ENCODE measurements at regions not wholly inside any gene's neighbourhood (a gene's known extent, or its start where the extent isn't known, plus 50 kb on each side); places are given as distances from the start of the nearest gene placed in this dataset.
"Not testable (repeated sequence)": the region's sequence is repeated elsewhere in the genome, so short reads cannot be mapped to it uniquely, and the experiment has no call there.

GRCh38 chr13:65125236-65125635 is 2104.9 kb downstream of the PCDH9 start:
- peak; percentile 3 for DNase-seq

DNA sequence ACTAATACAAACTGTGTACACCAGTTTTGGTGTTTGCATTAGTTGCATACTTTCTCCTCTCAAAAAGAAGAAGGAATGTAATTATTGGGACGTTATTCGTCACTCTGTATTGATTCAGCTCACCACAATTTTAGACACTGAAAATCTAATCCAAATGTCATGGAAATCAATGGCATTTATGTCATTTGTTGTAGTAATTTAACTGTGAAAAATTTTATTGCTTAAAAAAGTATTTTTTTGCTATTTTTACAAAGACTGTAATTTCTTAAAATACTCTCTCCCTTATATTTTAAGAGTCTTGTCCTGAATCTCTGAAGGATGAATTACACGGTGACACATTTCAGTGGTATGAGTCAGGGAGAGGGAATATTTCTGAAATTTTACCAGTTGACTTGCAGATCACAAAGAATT is 2117.6 kb downstream of the PCDH9 start:
- no peak for DNase-seq

- no peak for DNase-seq
Measured at GRCh38 chr13:65112123-65112522, 2118.0 kb downstream of the PCDH9 start.

GRCh38 chr13:65111223-65111622 is 2118.9 kb downstream of the PCDH9 start:
- DNase-seq, result no peak

DNA sequence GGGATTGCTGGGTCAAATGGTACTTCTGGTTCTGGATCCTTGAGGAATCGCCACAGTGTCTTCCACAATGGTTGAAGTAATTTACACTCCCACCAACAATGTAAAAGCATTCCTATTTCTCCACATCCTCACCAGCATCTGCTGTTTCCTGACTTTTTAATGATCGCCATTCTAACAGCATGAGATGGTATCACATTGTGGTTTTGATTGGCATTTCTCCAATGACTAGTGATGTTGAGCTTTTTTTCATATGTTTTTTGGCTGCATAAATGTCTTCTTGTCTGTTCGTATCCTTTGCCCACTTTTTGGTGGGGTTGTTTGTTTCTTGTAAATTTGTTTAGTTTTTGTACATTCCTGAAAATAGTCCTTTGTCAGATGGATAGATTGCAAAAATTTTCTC is 2125.7 kb downstream of the PCDH9 start:
- DNase-seq, result not testable (repeated sequence)

GRCh38 chr13:65103351-65103750 is 2126.8 kb downstream of the PCDH9 start:
- no peak for DNase-seq

DNA sequence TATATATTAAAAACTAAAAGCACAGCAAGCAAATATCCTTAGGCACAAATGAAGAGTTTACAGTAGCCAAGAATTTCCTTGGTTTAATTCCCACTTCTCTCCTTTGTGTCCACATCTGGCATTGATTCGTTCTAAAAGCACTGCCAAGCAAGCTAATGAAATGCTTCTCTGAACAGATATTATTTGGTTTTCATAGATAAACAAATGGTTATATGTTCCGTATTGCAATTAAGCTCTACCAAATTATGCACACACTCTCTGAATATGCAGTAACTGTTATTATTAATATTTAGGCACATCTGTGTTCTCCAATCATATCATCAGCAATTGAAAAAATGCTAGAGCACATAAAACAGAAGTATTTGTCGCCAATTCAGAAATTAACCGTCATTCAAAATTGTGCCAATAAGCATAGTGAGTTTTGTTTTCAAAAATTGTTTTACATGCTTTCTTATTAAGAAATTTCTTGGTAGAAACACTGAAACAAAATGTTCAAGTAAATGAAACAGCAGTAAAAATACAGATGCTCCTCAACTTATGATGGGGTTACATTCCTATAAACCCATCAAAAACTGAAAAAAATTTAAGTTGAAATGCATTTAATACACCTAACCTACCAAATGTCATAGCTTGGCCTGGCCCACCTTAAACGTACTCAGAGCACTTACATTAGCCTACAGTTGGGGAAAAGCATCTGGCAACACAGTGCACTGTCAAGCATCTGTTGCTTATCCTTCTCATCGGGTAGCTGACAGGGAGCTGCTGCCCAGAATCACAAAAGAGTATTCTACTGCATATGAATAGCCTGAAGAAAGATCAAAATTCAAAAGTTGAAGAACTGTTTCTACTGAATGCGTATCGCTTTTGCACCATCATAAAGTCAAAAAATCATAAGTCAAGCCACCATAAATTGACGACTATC is 2134.7 kb downstream of the PCDH9 start:
- DNase-seq, result peak; percentile 82

DNA sequence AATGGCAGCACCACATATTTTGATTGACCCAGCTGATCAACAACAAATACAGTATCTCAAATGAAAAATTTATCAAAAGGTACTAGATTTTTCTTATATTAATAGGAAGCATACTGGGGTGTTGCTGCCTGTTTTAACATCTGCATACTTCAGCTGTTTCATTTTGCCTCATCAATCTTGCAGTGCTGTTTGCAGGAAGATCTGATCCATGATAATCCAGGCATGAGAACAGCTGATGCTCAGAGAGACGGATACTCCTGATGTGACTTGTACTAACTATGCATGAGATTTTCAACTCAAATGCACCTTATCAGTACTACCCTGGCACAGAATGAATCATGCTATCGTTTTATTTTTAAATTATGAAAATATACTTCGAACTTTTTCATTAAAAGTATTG is 2136.8 kb downstream of the PCDH9 start:
- peak; percentile 74 for DNase-seq

DNA sequence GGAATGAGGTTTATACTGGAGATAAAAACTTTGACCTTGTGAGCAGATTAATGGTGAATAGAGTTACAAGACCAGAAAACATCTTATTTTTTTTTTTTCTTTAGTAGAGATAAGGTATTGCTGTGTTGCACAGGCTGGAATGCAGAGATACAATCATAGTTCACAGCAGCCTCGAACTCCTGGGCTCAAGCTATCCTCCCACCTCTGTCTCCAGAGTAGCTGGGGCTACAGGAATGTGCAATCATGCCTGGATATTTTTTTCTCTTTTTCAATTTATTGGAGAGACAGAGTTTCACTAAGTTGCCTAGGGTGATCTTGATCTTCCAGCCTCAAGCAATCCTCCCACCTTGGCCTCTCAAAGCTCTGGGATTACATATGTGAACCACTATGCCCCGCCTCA is 2139.1 kb downstream of the PCDH9 start:
- no peak for DNase-seq

GRCh38 chr13:65090186-65090585 is 2139.9 kb downstream of the PCDH9 start:
- DNase-seq, result peak; percentile 80

DNA sequence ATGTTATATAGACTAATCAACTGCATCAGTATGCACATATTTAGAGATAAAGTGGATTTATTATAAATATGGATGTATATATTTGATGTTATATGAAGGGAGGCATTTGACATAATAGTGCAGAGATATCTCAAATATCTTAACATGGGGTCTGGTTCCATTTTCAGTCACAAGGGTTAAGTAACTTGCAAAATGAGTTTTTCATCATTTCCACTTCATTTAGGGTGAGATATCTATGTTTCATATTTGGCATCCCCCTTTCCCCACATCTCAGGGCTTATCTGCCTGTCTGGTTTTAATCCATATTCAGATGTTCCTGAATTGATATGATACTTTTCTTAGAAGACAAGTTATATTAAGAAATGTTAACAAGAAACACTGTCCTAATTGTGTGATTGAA is 2141.2 kb downstream of the PCDH9 start:
- DNase-seq, result no peak

DNA sequence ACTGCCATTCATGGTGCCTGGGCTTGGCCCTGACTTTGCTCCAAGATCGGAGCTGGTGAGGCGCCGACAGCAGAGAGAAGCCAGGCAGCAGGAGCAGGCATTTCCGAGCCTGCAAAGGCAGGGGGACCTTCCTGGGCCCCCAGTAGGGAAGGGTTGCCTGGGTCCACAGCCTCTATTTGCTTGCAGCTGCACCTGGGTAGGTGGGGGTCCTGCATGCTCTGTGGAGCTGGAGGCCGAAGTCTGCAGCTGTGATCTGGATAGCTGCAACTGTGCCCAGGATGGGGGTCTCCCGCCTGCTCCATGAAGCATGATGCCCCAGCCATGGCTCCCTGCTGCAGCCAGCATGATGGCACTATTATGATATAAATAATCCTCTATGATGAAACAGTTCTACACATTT is 2144.2 kb downstream of the PCDH9 start:
- no peak for DNase-seq

DNA sequence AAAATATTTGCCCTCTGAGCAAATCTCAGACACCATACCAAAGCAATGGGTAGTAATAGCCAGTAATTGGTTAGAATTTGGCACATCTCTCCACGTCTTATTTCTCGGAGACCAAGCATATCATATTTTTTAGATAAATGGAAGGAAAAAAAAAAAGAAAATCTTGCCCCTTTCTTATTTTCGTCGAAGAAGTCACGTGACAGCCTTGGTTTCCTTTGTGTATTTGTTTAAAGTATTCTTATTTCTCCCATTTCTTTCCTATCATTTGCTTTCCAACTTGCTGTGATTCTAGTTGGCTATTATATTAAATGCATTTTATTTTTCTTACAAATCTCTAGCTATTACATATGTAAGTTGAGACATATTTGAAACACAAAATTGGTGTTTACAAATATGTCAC is 2155.9 kb downstream of the PCDH9 start:
- no peak for DNase-seq

DNA sequence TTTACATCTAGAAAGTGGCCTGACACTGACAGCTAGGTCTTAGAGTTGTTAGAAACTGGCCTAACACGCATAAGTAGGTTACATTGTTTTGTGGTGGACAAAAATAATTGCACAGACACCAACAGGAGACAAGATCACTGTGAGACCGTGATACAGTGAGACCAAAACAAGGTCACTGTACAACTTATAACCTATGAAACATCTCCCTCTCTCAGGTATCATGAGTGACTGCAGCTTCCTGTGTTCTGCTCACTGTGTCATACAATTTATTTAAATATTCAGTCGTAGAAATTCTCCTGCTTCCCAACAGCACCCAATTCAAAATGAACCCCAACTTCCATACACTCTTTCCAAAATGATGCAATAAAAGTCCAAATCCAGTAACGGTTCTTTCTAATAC is 2165.2 kb downstream of the PCDH9 start:
- no peak for DNase-seq

- DNase-seq, result peak; percentile 52
Measured at GRCh38 chr13:65063753-65064152, 2166.4 kb downstream of the PCDH9 start.

GRCh38 chr13:65057986-65058385 is 2172.2 kb downstream of the PCDH9 start:
- no peak for DNase-seq

DNA sequence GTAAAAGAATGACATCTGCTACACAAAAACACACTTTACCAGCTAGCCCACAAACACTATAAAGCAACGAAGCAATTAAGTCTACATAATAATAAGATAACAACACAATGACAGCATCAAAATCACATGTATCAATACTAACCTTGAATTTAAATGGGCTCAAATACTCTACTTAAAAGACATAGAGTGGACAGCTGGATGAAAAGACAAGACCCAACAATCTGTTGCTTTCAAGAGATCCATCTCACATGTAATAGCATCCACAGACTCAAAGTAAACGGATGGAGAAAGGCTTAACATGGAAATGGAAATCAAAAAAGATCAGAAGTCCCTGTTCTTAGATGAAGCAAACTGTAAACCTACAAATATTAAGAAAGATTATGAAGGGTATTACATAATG is 2175.9 kb downstream of the PCDH9 start:
- DNase-seq, result no peak

DNA sequence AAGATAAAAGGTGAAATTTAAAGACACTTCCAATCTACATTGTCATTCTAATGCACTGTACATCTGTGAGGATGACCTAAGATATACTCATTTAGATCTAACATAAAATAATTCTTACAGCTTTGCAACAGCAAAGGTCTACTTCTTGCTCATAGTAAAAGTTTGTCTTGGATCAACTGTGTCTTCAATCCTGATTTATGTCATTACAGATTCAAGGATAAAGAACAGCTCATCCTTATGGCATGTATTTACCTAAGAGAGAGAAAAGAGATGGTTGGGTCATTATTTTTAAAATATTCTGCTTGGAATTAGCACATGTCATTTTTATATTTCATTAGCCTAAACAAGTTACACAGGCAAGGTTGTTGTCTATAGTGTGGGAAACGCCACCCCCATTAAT is 2193.1 kb downstream of the PCDH9 start:
- DNase-seq, result no peak

- DNase-seq, result no peak
Measured at GRCh38 chr13:65035302-65035701, 2194.8 kb downstream of the PCDH9 start.

- DNase-seq, result no peak
Measured at GRCh38 chr13:65034266-65034665, 2195.9 kb downstream of the PCDH9 start.

DNA sequence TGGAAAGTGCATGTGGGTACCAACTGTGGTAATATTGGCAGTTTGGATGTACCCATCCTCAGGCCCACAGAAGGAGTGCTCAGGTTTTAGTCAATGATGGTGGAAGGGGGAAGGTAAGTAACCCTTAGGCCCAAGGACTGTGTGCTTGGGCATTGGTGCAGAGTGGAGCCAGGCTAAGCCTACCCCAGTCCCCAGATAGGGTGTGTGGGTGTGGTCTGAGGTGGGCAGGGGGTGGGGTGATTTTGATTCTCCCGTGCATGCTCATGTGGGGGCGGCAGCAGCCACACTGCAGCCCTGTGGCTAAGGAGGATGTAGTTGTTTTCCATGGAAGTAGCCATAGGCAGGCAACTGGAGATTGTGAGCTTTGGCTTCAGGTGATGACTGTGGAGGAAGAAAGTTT is 2197.3 kb downstream of the PCDH9 start:
- DNase-seq, result no peak

DNA sequence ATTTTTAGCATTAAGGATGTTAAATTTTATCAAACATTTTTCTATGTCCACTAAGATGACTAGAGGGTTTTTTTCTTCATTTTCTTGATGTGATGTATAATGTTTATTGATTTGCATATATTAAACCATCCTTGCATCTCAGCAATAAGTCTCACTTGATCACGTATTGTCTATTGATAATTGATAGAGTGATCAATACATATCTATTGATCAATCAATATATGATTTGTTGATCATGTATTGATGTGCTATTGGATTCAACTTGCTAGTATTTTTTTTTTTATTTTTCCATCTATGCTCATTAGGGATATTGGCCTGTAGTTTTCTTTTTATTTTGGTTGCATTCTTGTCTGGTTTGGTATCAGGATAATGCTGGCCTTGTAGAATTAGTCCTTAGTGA is 2202.0 kb downstream of the PCDH9 start:
- DNase-seq, result no peak

DNA sequence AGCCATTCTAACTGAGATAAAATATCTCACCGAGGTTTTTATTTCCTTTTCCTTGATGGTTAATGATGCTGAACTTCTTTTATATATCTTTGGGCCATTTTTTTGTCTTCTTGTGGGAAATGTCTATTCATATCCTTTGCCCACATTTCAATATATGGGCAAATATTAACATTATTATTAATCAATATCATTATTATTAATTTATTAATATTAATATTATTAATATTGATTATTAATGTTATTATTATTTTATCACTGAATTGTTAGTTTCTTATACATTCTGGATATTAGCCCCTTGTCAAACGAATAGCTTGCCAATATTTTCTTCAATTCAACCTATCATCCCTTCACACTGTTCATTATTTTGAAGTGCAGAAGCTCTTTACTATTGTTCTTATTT is 2203.6 kb downstream of the PCDH9 start:
- DNase-seq, result no peak

DNA sequence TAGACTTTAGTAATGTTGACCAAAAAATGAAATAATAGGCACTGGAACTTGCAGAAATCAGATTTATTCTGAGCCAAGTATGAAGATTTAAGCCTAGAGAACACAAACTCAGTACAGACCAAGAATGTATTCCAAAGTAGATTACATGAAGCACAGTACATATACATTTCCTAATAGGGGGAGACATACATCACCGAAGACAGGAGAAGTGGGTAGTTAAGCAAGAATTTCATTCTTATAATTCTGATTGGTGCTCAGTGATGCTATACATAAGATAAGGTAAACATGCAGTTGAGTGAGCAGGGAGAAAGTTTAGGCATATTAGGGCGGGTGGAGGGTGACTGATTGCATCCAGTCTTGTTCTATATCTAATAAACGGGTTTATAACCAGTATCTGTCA is 2218.8 kb downstream of the PCDH9 start:
- no peak for DNase-seq

Measured in tongue (tissue), 1 donor.